SJSA1 (cell line): ENCODE measurements at regions not wholly inside any gene's neighbourhood (a gene's known extent, or its start where the extent isn't known, plus 50 kb on each side); places are given as distances from the start of the nearest gene placed in this dataset.

Experiments used
- DNase-seq, 2 experiments: peaks; one replicate each; pipeline ENCODE4 v3.0.0-alpha.2; 2015 to 2020; ENCODE audit warnings: low spot score in 2 of 2, low read depth in 1 of 2
- H3K27ac ChIP-seq: fragments of 250-450 bp; sonication (Bioruptor Pico); 2 replicates; pipeline ENCODE4 v1.5.1; 2020; ENCODE audit warnings: mild to moderate bottlenecking, moderate library complexity
- H3K27me3 ChIP-seq: fragments of 250-450 bp; sonication (Bioruptor Pico); replicated peaks from 2 replicates; pipeline ENCODE4 v1.5.1; 2020; ENCODE audit warnings: mild to moderate bottlenecking, moderate library complexity
- H3K36me3 ChIP-seq: fragments of 250-450 bp; sonication (Bioruptor Pico); 2 replicates; pipeline ENCODE4 v1.5.1; 2020; ENCODE audit warnings: mild to moderate bottlenecking
- H3K4me1 ChIP-seq: fragments of 250-450 bp; sonication (Bioruptor Pico); replicated peaks from 2 replicates; pipeline ENCODE4 v1.6.1; 2021; ENCODE audit warnings: mild to moderate bottlenecking
- H3K4me3 ChIP-seq: fragments of 250-450 bp; sonication (Bioruptor Pico); 2 replicates; pipeline ENCODE4 v1.5.1; 2020; ENCODE audit warnings: mild to moderate bottlenecking
- H3K9me3 ChIP-seq: fragments of 250-450 bp; sonication (Bioruptor Pico); replicated peaks from 2 replicates; pipeline ENCODE4 v1.5.1; 2020; ENCODE audit warnings: mild to moderate bottlenecking

- H3K27me3 ChIP-seq = no peaks in the 10 kb centered on the region
- no peak overlapping the region for H3K4me3 ChIP-seq
- H3K4me1 ChIP-seq = no peaks in the 10 kb centered on the region
- no peak overlapping the region for H3K27ac ChIP-seq
- no peaks in the 10 kb centered on the region for H3K36me3 ChIP-seq
- no peaks in the 10 kb centered on the region for H3K9me3 ChIP-seq
- DNase-seq = no peak
Measured at GRCh38 chr1:8204826-8205225, 113.1 kb upstream of the SLC45A1 start.

- no peaks in the 10 kb centered on the region for H3K36me3 ChIP-seq
- H3K27ac ChIP-seq = no peak overlapping the region
- no peak overlapping the region for H3K4me3 ChIP-seq
- no peaks in the 10 kb centered on the region for H3K4me1 ChIP-seq
- H3K9me3 ChIP-seq = no peaks in the 10 kb centered on the region
- no peak for DNase-seq
- H3K27me3 ChIP-seq = no peaks in the 10 kb centered on the region
Measured at GRCh38 chr1:8203551-8203950, 114.4 kb upstream of the SLC45A1 start.

- Histone ChIP-seq H3K4me1 (peaks cover 3% of the 10 kb centered on the region), H3K36me3 (no peaks in the 10 kb centered on the region), H3K27me3 (no peaks in the 10 kb centered on the region), H3K9me3 (peaks cover 3% of the 10 kb centered on the region; the same call in 1 of the 2 replicates), H3K27ac (no peak overlapping the region), H3K4me3 (no peak overlapping the region)
- no peak for DNase-seq
Measured at GRCh38 chr1:8203056-8203455, 114.9 kb upstream of the SLC45A1 start.

GRCh38 chr1:8202182-8202905 lies 115.6 kb upstream of the SLC45A1 start:
- Histone ChIP-seq H3K4me1 (peaks cover 11% of the 10 kb centered on the region), H3K27ac (no peak overlapping the region), H3K4me3 (no peak overlapping the region), H3K9me3 (peaks cover 3% of the 10 kb centered on the region; the same call in 1 of the 2 replicates), H3K36me3 (no peaks in the 10 kb centered on the region), H3K27me3 (no peaks in the 10 kb centered on the region)
- DNase-seq = no peak

GRCh38 chr1:8201331-8201861 lies 116.5 kb upstream of the SLC45A1 start:
- H3K4me3 ChIP-seq = no peak overlapping the region
- H3K27me3 ChIP-seq = no peaks in the 10 kb centered on the region
- no peaks in the 10 kb centered on the region for H3K36me3 ChIP-seq
- no peak for DNase-seq
- peaks cover 11% of the 10 kb centered on the region for H3K4me1 ChIP-seq
- no peak overlapping the region for H3K27ac ChIP-seq
- peaks cover 3% of the 10 kb centered on the region; the same call in 1 of the 2 replicates for H3K9me3 ChIP-seq

- Histone ChIP-seq H3K36me3 (no peaks in the 10 kb centered on the region), H3K27ac (no peak overlapping the region), H3K4me3 (no peak overlapping the region), H3K9me3 (peaks cover 3% of the 10 kb centered on the region; the same call in 1 of the 2 replicates), H3K4me1 (peaks cover 12% of the 10 kb centered on the region), H3K27me3 (no peaks in the 10 kb centered on the region)
- DNase-seq = no peak
Measured at GRCh38 chr1:8200317-8201115, 117.4 kb upstream of the SLC45A1 start.

GRCh38 chr1:8198522-8198921 lies 119.4 kb upstream of the SLC45A1 start:
- Histone ChIP-seq H3K27me3 (no peaks in the 10 kb centered on the region), H3K9me3 (peaks cover 3% of the 10 kb centered on the region; the same call in 1 of the 2 replicates), H3K4me1 (peaks cover 31% of the 10 kb centered on the region), H3K27ac (no peak overlapping the region), H3K4me3 (no peak overlapping the region), H3K36me3 (no peaks in the 10 kb centered on the region)
- no peak for DNase-seq

- Histone ChIP-seq H3K9me3 (peaks cover 3% of the 10 kb centered on the region; the same call in 1 of the 2 replicates), H3K4me3 (no peak overlapping the region), H3K27ac (0 out of 2 replicates have a peak overlapping the region, but pooled peaks have one; percentile 24), H3K36me3 (no peaks in the 10 kb centered on the region), H3K4me1 (peaks cover 31% of the 10 kb centered on the region), H3K27me3 (no peaks in the 10 kb centered on the region)
- peak; percentile 72 to 79 for DNase-seq
Measured at GRCh38 chr1:8197493-8198282, 120.2 kb upstream of the SLC45A1 start.

- Histone ChIP-seq H3K27me3 (no peaks in the 10 kb centered on the region), H3K27ac (peak overlapping the region; percentile 31), H3K9me3 (peaks cover 3% of the 10 kb centered on the region; the same call in 1 of the 2 replicates), H3K4me1 (peaks cover 31% of the 10 kb centered on the region), H3K4me3 (no peak overlapping the region), H3K36me3 (no peaks in the 10 kb centered on the region)
- DNase-seq = peak in 1 of 2 experiments; percentile 54
Measured at GRCh38 chr1:8194481-8195227, 123.3 kb upstream of the SLC45A1 start.

- no peaks in the 10 kb centered on the region for H3K27me3 ChIP-seq
- H3K36me3 ChIP-seq = no peaks in the 10 kb centered on the region
- no peak for DNase-seq
- peaks cover 3% of the 10 kb centered on the region; the same call in 1 of the 2 replicates for H3K9me3 ChIP-seq
- H3K27ac ChIP-seq = peak overlapping the region; percentile 31
- peaks cover 31% of the 10 kb centered on the region for H3K4me1 ChIP-seq
- no peak overlapping the region for H3K4me3 ChIP-seq
Measured at GRCh38 chr1:8193840-8194406, 124.0 kb upstream of the SLC45A1 start.

- H3K27me3 ChIP-seq = no peaks in the 10 kb centered on the region
- H3K4me3 ChIP-seq = no peak overlapping the region
- H3K27ac ChIP-seq = no peak overlapping the region
- peaks cover 20% of the 10 kb centered on the region for H3K4me1 ChIP-seq
- H3K36me3 ChIP-seq = no peaks in the 10 kb centered on the region
- DNase-seq = no peak
- no peaks in the 10 kb centered on the region for H3K9me3 ChIP-seq
Measured at GRCh38 chr1:8191474-8191873, 126.4 kb upstream of the SLC45A1 start.

GRCh38 chr1:8189931-8190483 lies 127.9 kb upstream of the SLC45A1 start:
- Histone ChIP-seq H3K27ac (no peak overlapping the region), H3K36me3 (no peaks in the 10 kb centered on the region), H3K4me1 (peaks cover 13% of the 10 kb centered on the region), H3K9me3 (no peaks in the 10 kb centered on the region), H3K27me3 (no peaks in the 10 kb centered on the region), H3K4me3 (no peak overlapping the region)
- no peak for DNase-seq
